GM12892 (cell line): ENCODE measurements at regions not wholly inside any gene's neighbourhood (a gene's known extent, or its start where the extent isn't known, plus 50 kb on each side); places are given as distances from the start of the nearest gene placed in this dataset.

Source experiments
- POLR2A ChIP-seq: IDR thresholded peaks from 2 replicates; pipeline ENCODE4 v1.6.1; 2011; ENCODE audit warnings: low read depth, low read length, control low read depth
- TAF1 ChIP-seq: IDR thresholded peaks from 2 replicates; pipeline ENCODE4 v1.6.1; 2011; ENCODE audit warnings: low read depth, mild to moderate bottlenecking, control low read depth, low read length, borderline replicate concordance

DNA sequence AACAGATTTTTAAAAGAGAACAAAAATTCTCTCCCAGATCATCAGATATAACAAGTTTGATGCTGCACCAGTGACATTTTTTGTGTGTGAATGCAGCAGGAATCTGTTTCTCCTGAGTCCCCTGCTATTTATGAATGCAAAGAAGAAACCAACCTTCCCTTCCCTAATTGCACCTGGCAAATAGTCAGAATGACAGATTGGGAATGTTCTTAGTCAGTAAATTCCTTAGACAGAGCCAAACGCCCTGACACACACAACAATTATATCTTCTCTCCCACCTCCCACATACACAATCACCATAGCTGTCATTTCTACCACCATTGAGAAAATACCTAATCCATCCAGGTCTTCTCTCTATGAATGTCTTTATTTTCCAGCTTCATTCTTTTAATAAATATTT is 174.4 kb downstream of the ALG10B start:
- no peak for TF ChIP-seq POLR2A
- no peak for TF ChIP-seq TAF1
